Stimulated activated naive B cell treated with anti-CD40 and anti-IgM and Interleukin-4, amounts not matched to agents 10 μg/mL and 1 μg/mL and 100 μg/mL, for 72 hours (primary cell): ENCODE measurements at regions not wholly inside any gene's neighbourhood (a gene's known extent, or its start where the extent isn't known, plus 50 kb on each side); places are given as distances from the start of the nearest gene placed in this dataset.
A peak's percentile ranks its signal among the peaks of the same experiment; 100 is the strongest.

Source experiments
- ATAC-seq, 2 donors: fragments of 150-1000 bp; cut with Tn5 transposase; replicated peaks; 2 replicates each; pipeline ENCODE4 v1.10.0; 2021; ENCODE audit warnings: moderate library complexity in 1 of 2
- DNase-seq: peaks from one replicate; pipeline ENCODE4 v3.0.0; 2021
- H3K27ac Mint-ChIP-seq: one replicate; pipeline ENCODE4 v1.8.0; 2022; ENCODE audit warnings: mild to moderate bottlenecking, mixed read lengths
- H3K27me3 Mint-ChIP-seq, 2 donors: one replicate each; pipeline ENCODE4 v1.8.0; 2022; ENCODE audit warnings: mixed read lengths in 2 of 2
- H3K36me3 Mint-ChIP-seq, 2 donors: one replicate each; pipeline ENCODE4 v1.8.0; 2022; ENCODE audit warnings: mixed read lengths in 2 of 2, mild to moderate bottlenecking in 1 of 2
- H3K4me1 Mint-ChIP-seq, 2 donors: one replicate each; pipeline ENCODE4 v1.8.0; 2022; ENCODE audit warnings: mixed read lengths in 2 of 2, mild to moderate bottlenecking in 1 of 2
- H3K4me3 Mint-ChIP-seq, 2 donors: one replicate each; pipeline ENCODE4 v1.8.0; 2022; ENCODE audit warnings: mild to moderate bottlenecking in 2 of 2, mixed read lengths in 2 of 2, moderate library complexity in 1 of 2
- H3K9me3 Mint-ChIP-seq, 2 donors: one replicate each; pipeline ENCODE4 v1.8.0; 2022; ENCODE audit warnings: mixed read lengths in 2 of 2, mild to moderate bottlenecking in 1 of 2

DNA sequence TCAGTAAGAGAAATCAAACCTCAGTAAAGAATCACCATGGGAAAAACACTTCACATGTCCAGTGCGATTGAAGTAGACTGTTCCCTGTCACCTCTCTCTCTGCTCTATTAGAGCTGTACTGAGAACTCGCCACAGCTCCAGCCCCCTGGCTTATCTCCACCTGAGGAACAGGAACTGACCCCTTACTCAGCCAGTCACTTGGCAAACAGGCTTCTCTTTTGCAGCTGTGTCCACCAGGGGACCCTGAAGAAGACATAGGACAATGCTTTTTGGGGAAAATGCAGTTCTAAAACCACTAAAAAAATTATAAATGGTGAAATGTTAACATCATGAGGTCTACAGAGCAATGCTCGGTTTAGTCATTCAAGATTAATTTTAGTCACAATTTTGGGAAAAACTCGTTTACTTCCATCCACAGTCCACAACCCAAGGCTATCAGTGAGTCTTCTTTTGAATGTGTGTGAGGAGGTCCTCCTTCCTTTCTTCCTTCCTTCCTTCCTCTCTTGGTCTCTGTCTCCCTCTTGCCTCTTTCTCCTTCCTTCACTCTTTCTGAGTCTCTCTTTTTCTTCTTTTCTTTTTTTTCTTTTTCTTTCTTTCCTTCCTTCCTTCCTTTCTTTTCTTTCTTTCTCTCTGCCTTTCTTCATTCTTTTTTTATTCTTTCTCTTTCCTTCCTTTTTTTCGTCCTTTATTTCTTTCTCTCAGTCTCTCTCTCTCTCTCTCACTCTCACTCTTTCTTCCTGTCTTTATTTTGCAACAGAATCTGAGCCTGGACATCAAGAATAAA, 1189.5 kb upstream of the TMEM132C start:
- Mint-ChIP-seq H3K27ac (no peak overlapping the region), H3K27me3 (peaks cover 0 to 6% of the 10 kb centered on the region in 2 donors), H3K4me1 (no peaks in the 10 kb centered on the region), H3K9me3 (peaks cover 3% of the 10 kb centered on the region in 2 donors), H3K36me3 (no peaks in the 10 kb centered on the region), H3K4me3 (no peak overlapping the region)
- DNase-seq (no peak), ATAC-seq (no peak)

DNA sequence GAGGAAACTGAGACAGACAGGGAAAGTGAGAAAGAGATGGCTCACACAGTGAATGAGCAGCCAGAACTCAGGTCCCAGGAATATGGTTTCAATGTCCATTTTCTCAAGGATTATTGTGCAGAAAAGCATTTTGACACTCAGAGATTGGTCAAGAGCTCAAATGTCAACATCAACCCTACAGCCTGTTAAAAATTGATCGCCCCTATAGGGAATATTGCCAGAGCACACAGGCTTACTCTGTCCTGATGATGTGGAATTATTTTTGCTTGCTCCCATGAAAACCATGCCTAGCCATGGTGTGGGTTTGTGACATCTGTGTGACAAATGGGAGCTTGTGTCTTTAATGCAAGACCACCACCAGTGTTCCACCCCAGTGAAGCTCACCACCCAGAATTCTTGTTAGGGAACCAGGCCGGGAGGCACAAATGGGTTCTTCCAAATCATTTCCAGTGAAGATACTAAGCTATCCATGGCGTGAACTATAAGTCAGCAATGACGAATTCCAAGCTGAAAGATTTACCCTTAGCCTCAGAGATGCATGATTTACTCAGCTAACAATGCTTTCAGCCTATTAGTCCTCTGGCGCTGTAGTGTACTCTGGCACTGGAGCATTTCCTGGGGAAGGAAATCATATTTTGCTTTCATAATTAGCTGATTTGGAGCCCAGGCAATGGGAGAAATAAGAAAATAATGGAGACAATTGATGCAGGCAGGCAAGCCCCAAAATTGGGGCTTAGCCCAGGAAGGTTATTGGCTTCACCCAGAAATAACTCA, 1188.2 kb upstream of the TMEM132C start:
- DNase-seq (no peak), ATAC-seq (no peak)
- H3K36me3 Mint-ChIP-seq: no peaks in the 10 kb centered on the region
- peaks cover 3% of the 10 kb centered on the region in 2 donors for H3K9me3 Mint-ChIP-seq
- H3K27me3 Mint-ChIP-seq: peaks cover 0 to 6% of the 10 kb centered on the region in 2 donors
- no peak overlapping the region for H3K27ac Mint-ChIP-seq
- no peak overlapping the region for H3K4me3 Mint-ChIP-seq
- no peaks in the 10 kb centered on the region for H3K4me1 Mint-ChIP-seq

DNA sequence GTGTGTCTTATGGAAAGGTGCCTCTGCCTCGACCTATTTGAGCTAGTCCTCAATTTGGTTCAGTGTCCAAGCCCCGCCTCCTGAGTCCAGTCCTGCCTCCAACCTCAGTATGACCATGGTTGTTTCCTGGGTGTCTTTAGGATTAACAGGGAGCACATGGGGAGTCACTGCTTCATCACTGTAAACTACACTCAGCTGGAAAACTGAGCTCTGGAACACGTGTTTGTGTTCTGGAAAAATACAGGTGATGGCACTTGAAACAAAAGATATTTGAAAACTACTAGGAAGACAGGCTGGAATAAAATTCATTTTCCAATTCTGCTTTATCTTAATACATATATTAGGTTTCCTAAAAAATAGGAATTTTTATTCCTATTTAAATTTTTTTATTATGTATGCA, 1187.3 kb upstream of the TMEM132C start:
- Mint-ChIP-seq H3K4me1 (no peaks in the 10 kb centered on the region), H3K36me3 (no peaks in the 10 kb centered on the region), H3K4me3 (no peak overlapping the region), H3K27ac (no peak overlapping the region), H3K27me3 (peaks cover 0 to 6% of the 10 kb centered on the region in 2 donors), H3K9me3 (peaks cover 3% of the 10 kb centered on the region in 2 donors)
- no peak for DNase-seq
- ATAC-seq: no peak

DNA sequence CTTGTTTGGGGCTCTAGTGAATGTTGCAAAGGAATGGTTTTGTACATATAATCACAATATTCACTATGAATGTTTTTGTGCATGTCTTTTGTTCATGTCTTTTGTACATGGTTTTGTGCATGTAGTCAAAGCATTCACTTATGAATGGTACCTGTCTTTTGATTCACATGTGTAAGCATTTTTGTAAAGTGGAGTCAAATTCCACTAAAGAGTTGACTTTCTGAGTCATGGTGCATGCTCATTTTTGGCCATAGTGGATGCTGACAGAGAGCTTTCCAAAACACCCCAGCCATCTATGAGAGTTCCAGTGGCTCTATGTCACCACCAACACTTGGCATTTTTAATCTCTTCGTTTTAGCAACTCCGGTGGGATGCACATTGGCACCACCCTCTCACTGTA, 1185.9 kb upstream of the TMEM132C start:
- H3K4me1 Mint-ChIP-seq: no peaks in the 10 kb centered on the region
- H3K4me3 Mint-ChIP-seq: no peak overlapping the region
- ATAC-seq: no peak
- H3K27me3 Mint-ChIP-seq: peaks cover 0 to under 1% of the 10 kb centered on the region in 2 donors
- DNase-seq: no peak
- H3K36me3 Mint-ChIP-seq: no peaks in the 10 kb centered on the region
- H3K27ac Mint-ChIP-seq: no peak overlapping the region
- H3K9me3 Mint-ChIP-seq: peaks cover 2 to 3% of the 10 kb centered on the region in 2 donors

DNA sequence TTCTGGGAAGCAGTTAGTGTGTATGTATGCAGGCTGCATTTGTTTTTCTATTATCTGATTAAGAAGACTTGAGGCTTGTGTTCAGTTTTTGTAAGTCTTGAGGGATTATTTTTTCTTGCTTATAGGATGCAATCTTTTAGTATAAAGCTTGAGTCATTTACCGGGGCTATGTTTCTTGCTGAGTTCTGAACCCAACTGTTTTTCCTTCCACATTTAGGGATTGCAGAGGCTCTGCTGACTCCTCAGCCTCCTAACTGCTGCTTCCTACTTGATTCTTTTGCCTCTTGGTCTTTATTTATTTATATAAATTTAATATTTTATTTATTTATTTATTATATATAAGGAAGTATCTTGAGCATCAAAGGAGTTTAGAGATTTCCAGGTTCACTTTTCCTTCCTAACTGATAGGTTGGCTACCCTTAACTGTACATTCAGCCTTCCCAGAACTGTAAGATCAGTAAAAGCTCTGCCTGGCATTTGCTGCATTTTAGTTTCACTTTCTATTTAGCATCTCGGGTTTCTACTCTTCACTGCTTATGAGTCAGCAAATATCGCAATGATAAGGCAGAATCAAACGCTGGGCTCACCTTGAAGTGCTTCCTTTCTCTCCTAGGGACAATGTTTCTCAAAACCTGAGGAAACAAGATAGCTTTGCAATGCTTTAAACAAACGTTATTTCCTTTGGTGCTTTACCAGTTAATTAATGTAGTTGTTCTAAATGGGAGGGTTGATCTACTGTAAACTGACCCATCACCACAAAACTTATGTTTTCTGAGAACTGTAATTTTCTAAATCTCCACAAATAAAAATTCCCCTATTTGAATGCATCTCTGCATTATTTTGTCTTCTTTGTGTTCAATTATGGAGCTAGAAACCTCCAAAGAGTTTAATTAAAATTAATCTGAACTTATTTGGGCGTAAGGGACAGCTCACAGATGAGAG, 1183.7 kb upstream of the TMEM132C start:
- ATAC-seq: peak in 1 of 2 donors; percentile 41
- no peaks in the 10 kb centered on the region for H3K36me3 Mint-ChIP-seq
- no peak overlapping the region for H3K27ac Mint-ChIP-seq
- peaks cover 2 to 3% of the 10 kb centered on the region in 2 donors for H3K9me3 Mint-ChIP-seq
- H3K27me3 Mint-ChIP-seq: no peaks in the 10 kb centered on the region
- H3K4me3 Mint-ChIP-seq: peak overlapping the region; percentile 17 to 52
- DNase-seq: no peak
- H3K4me1 Mint-ChIP-seq: no peaks in the 10 kb centered on the region

DNA sequence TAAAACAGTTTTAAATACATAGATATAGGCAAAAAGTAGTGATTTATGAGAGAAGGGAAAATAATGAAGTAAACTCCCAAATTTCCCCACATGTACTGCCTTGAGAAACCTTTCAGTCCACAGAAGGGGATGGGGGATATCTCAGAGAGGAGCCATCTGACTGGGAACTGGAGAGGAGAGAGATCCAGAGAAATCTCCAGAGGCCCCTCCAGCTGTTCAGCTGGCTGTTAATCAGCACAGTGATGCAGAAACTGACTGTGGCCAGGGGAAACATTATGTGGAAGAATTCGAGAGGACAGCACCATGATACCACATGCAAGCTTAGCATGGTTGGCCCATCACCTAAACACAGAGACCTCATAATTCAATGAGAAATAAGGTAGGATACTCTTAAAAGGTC, 1165.9 kb upstream of the TMEM132C start:
- DNase-seq (no peak), ATAC-seq (no peak)
- Mint-ChIP-seq H3K36me3 (no peaks in the 10 kb centered on the region), H3K4me1 (no peaks in the 10 kb centered on the region), H3K4me3 (no peak overlapping the region), H3K27me3 (no peaks in the 10 kb centered on the region), H3K27ac (no peak overlapping the region), H3K9me3 (peaks cover 0 to 1% of the 10 kb centered on the region in 2 donors)

DNA sequence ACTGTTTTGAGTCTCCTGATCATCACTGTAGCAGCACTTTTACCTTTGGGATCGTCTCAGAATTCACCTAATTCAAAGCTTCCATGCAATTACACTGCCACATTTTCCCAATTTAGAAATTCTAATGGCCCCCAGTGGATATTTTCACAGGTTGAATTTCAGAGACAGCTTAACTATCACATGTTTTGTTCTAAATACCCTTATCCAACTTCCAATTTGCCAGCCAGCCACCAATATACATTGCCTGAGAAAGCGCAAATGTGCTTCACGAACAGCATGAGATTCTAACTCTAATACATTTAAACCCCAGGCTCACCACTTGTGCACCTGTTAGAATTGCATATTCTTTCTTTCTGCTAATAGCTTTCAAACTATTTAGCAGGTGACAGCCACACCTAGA, 1160.9 kb upstream of the TMEM132C start:
- no peaks in the 10 kb centered on the region for H3K36me3 Mint-ChIP-seq
- H3K4me1 Mint-ChIP-seq: no peaks in the 10 kb centered on the region
- H3K27ac Mint-ChIP-seq: no peak overlapping the region
- DNase-seq (no peak), ATAC-seq (no peak)
- peaks cover 0 to 1% of the 10 kb centered on the region in 2 donors for H3K9me3 Mint-ChIP-seq
- no peak overlapping the region for H3K4me3 Mint-ChIP-seq
- H3K27me3 Mint-ChIP-seq: peaks cover 0 to 5% of the 10 kb centered on the region in 2 donors

DNA sequence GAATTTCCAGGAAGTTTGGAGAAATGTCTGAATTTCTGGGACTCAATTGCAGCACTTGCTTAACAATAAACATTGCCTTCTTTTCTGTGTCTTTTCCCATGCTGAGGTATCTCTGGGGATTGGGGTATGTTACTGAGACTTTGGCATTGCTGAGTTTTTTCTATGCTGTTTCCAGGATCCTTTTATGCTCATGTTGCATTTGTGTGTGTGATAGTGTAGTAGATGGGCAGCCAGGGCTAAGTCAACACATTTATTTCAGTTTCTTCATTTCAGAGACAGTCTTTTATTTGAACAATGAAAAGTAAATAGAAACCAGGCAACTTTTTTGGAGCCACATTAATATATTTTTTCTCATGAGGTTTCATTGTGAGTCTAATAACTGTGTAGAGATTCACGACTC, 1160.3 kb upstream of the TMEM132C start:
- Mint-ChIP-seq H3K9me3 (peaks cover 0 to 1% of the 10 kb centered on the region in 2 donors), H3K36me3 (no peaks in the 10 kb centered on the region), H3K27ac (no peak overlapping the region), H3K4me1 (no peaks in the 10 kb centered on the region), H3K4me3 (no peak overlapping the region), H3K27me3 (peaks cover 0 to 5% of the 10 kb centered on the region in 2 donors)
- DNase-seq (no peak), ATAC-seq (no peak)

DNA sequence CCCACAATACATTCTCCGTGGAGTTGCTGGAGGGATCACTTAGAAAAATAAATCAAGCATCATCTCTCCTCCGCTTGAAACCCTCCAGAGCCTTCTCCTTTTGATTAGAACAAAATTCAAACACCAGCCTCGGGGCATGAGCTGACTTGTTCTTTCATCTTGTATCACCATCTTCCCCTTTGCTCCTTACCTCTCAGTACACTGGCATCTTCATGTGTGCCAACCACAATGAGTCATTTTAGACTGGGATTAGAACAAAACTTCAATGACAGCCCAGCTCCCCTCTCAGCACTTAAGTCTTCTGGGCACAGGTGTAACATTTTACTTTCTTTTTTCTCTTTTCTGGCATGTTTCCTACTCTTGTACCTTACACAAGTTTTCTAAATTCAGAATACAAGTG, 1159.2 kb upstream of the TMEM132C start:
- Mint-ChIP-seq H3K9me3 (no peaks in the 10 kb centered on the region), H3K27me3 (peaks cover 0 to 5% of the 10 kb centered on the region in 2 donors), H3K4me1 (no peaks in the 10 kb centered on the region), H3K36me3 (no peaks in the 10 kb centered on the region), H3K4me3 (no peak overlapping the region), H3K27ac (no peak overlapping the region)
- ATAC-seq (no peak), DNase-seq (no peak)

DNA sequence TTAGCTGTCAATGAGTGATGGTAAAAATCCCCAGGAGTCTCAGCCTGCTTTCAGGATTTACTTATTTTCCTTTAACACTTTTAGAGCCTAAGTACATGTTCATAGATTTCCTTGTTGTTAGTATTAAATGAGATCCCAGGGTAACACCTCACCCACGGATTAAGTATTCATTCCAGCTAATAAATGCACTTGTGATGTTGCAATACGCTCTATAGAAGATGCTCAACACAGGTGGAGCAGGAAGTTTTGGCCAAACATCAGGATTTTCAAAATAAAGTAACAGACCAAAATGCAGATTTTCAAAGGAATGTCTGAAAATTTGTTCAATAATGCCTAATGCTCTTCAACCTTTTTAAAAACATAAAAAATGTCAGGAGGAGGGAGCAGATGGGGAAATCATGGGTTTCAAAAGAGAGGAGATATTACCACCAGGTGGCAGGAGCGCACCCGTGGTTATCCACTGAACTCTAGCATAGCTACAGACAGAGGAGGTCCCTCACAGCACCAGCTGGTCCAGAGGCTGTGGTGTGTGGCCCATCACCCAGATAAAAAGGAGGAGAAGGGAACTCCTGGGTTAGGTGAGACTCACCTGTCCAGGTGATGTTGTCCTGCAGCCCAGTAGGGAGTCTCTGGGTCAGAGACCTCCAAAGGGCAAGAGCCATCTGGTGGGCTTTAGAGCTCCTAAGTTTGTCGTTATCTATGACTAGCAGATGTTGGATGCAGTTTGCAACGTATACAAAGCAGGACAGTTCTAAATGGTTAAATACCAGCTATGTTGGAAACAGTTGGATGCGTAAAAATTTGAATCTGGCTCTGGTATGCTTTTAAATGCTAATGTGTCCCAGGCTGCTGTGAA, 1158.4 kb upstream of the TMEM132C start:
- peaks cover 0 to 5% of the 10 kb centered on the region in 2 donors for H3K27me3 Mint-ChIP-seq
- H3K4me1 Mint-ChIP-seq: no peaks in the 10 kb centered on the region
- DNase-seq (no peak), ATAC-seq (peak; percentile 57 to 61)
- H3K27ac Mint-ChIP-seq: no peak overlapping the region
- no peak overlapping the region for H3K4me3 Mint-ChIP-seq
- H3K36me3 Mint-ChIP-seq: no peaks in the 10 kb centered on the region
- H3K9me3 Mint-ChIP-seq: no peaks in the 10 kb centered on the region

DNA sequence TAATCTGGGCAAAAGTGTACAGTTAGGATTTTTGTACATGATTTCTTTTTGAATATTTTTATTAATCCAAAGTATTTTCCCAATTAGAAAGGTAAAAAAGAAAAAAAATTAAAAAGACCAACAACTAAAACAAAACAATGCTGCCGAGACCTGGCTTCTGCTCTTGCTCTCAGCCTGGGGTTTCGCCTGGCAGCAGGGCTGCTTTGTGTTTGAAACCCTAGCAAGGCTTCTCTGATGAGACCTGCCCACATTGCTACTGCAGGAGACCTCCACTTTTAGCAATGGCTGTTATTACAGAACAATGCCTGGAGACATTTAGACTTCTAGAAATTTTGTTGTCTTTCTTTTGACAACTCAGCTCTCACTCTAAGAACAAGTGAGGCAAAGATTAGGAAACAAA, 1153.0 kb upstream of the TMEM132C start:
- ATAC-seq (no peak), DNase-seq (no peak)
- no peaks in the 10 kb centered on the region for H3K4me1 Mint-ChIP-seq
- no peak overlapping the region for H3K27ac Mint-ChIP-seq
- no peak overlapping the region for H3K4me3 Mint-ChIP-seq
- peaks cover 0 to under 1% of the 10 kb centered on the region in 2 donors for H3K9me3 Mint-ChIP-seq
- no peaks in the 10 kb centered on the region for H3K27me3 Mint-ChIP-seq
- H3K36me3 Mint-ChIP-seq: no peaks in the 10 kb centered on the region

DNA sequence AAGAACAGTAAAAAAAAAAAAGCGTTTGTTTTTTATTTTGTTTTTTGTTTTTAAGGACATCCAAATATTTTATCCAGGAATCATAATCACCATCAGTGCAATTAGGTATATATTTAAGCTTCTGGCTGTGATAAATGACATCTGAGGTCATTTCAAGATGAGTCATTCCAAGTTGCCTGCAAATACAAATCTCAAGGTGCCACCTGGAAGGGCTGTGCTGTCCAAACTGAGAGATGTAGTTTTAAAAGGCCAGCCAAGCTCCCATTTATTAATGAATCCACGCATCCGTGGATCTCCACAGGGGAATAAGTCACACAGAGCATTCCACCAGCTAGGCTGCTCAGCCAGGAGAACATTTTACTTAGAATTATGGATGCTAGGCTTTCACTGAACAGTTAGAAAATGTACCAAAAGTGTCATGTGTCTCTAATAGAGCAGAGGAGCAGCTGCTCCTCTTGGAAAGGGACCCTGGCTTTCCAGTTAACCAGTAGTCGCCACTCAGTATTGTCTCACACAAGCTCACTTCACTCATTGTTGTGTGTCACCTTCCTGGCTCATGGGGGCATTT, 1151.4 kb upstream of the TMEM132C start:
- no peak overlapping the region for H3K4me3 Mint-ChIP-seq
- ATAC-seq: no peak

DNA sequence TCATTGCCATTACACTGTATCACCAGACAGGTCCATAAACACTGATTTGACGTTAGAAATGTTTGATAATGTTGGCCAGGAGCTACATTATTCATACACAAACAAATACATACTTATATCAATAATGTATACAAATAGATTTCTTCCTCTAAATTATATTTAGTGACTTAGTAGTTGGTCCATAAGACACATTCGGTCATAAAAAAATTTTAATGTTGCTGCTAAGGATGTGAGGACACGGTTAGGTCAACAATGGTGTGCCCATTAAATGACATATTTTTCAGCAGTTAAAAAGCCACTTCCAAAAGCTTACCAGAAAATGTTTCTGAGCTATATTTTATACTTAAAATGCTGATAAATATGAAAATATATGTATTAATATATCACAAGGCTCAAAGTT, 1148.7 kb upstream of the TMEM132C start:
- Mint-ChIP-seq H3K9me3 (peaks cover 0 to 2% of the 10 kb centered on the region in 2 donors), H3K27me3 (no peaks in the 10 kb centered on the region), H3K4me1 (no peaks in the 10 kb centered on the region), H3K4me3 (no peak overlapping the region), H3K27ac (no peak overlapping the region), H3K36me3 (no peaks in the 10 kb centered on the region)
- DNase-seq (no peak), ATAC-seq (no peak)

More for the DNA sequence above, 1151.4 kb upstream of the TMEM132C start:
- Mint-ChIP-seq H3K27ac (no peak overlapping the region), H3K4me1 (no peaks in the 10 kb centered on the region), H3K27me3 (no peaks in the 10 kb centered on the region), H3K9me3 (peaks cover 0 to 2% of the 10 kb centered on the region in 2 donors), H3K36me3 (no peaks in the 10 kb centered on the region)
- no peak for DNase-seq
